ACHN (cell line): ENCODE measurements at regions not wholly inside any gene's neighbourhood (a gene's known extent, or its start where the extent isn't known, plus 50 kb on each side); places are given as distances from the start of the nearest gene placed in this dataset.

Experiments used
- DNase-seq: peaks from one replicate; pipeline ENCODE4 v3.0.0-alpha.2; 2015
- in situ Hi-C: cut with HindIII; loops from 2 replicates; pipeline ENCODE4 v1.10.0; 2017; ENCODE audit warnings: low sequenced_read_pairs, low pct_ligation_motif_present, low pct_unique_long_range_greater_than_20kb

GRCh38 chrX:20431486-20431885 lies 164.8 kb upstream of the RPS6KA3 start:
- in situ Hi-C loops: no loop called here
- DNase-seq: no peak

GRCh38 chrX:20427173-20427770 lies 160.6 kb upstream of the RPS6KA3 start:
- DNase-seq: no peak
- in situ Hi-C loops: no loop called here

- no peak for DNase-seq
- in situ Hi-C loops: no loop called here
These were observed 155.0 kb upstream of the RPS6KA3 start for GRCh38 chrX:20421697-20422096.

- in situ Hi-C loops: no loop called here
- DNase-seq: no peak
These were observed 154.6 kb upstream of the RPS6KA3 start for GRCh38 chrX:20421275-20421674.

GRCh38 chrX:20420058-20420457 lies 153.3 kb upstream of the RPS6KA3 start:
- DNase-seq: no peak
- in situ Hi-C loops: no loop called here

- no peak for DNase-seq
- in situ Hi-C loops: no loop called here
These were observed 151.9 kb upstream of the RPS6KA3 start for GRCh38 chrX:20418379-20419150.

GRCh38 chrX:20414762-20415445 lies 148.2 kb upstream of the RPS6KA3 start:
- no peak for DNase-seq
- in situ Hi-C loops: no loop called here

GRCh38 chrX:20414066-20414465 lies 147.4 kb upstream of the RPS6KA3 start:
- in situ Hi-C loops: no loop called here
- no peak for DNase-seq

- in situ Hi-C loops: no loop called here
- DNase-seq: no peak
These were observed 146.3 kb upstream of the RPS6KA3 start for GRCh38 chrX:20412871-20413486.

GRCh38 chrX:20410540-20410939 lies 143.8 kb upstream of the RPS6KA3 start:
- in situ Hi-C loops: no loop called here
- DNase-seq: no peak

- in situ Hi-C loops: no loop called here
These were observed 143.3 kb upstream of the RPS6KA3 start for GRCh38 chrX:20409991-20410390.

GRCh38 chrX:20402956-20403355 lies 136.2 kb upstream of the RPS6KA3 start:
- no peak for DNase-seq
- in situ Hi-C loops: no loop called here

More at GRCh38 chrX:20409991-20410390, 143.3 kb upstream of the RPS6KA3 start:
- no peak for DNase-seq

- no peak for DNase-seq
- in situ Hi-C loops: no loop called here
These were observed 133.2 kb upstream of the RPS6KA3 start for GRCh38 chrX:20399728-20400414.

- DNase-seq: no peak
- in situ Hi-C loops: no loop called here
These were observed 130.9 kb upstream of the RPS6KA3 start for GRCh38 chrX:20397587-20397986.

- in situ Hi-C loops: no loop called here
- DNase-seq: no peak
These were observed 127.7 kb upstream of the RPS6KA3 start for GRCh38 chrX:20394451-20394850.

- DNase-seq: no peak
- in situ Hi-C loops: no loop called here
These were observed 127.2 kb upstream of the RPS6KA3 start for GRCh38 chrX:20393944-20394343.

GRCh38 chrX:20388594-20388993 lies 121.9 kb upstream of the RPS6KA3 start:
- in situ Hi-C loops: no loop called here
- no peak for DNase-seq

GRCh38 chrX:20383477-20383876 lies 116.8 kb upstream of the RPS6KA3 start:
- DNase-seq: no peak
- in situ Hi-C loops: no loop called here
